ENCODE measurements at regions not wholly inside any gene's neighbourhood (a gene's known extent, or its start where the extent isn't known, plus 50 kb on each side); places are given as distances from the start of the nearest gene placed in this dataset.

GRCh38 chr6:151702851-151703658 lies 104.4 kb upstream of the ESR1 start:
- H3K4me1 ChIP-seq (replicated peaks; ENCODE audit: insufficient read depth), result peaks cover 15% of the 10 kb centered on the region
- TF ChIP-seq EZH2 (IDR thresholded peaks at IDR 0.05; ENCODE audit: low read depth), result no peak
- no peak for TF ChIP-seq CTCF (conservative IDR thresholded peaks at IDR 0.05)
- peak overlapping the region; percentile 23; the same call in 1 of the 2 replicates for H3K27ac ChIP-seq
- H3K36me3 ChIP-seq (ENCODE audit: low read depth), result no peaks in the 10 kb centered on the region
- H2AFZ ChIP-seq, result peak overlapping the region; percentile 47; the same call in 1 of the 2 replicates
- peaks cover 4% of the 10 kb centered on the region; the same call in 1 of the 2 replicates for H3F3A ChIP-seq (ENCODE audit: insufficient read depth, low read depth)
- no peak overlapping the region; the same call in 1 of the 2 replicates for H3K4me3 ChIP-seq
- DNase-seq, result peak; percentile 14 to 70
- no peaks in the 10 kb centered on the region for H3K9me3 ChIP-seq (ENCODE audit: insufficient read depth, low read depth)
- ChIA-PET POLR2A (ENCODE audit: unreplicated experiment) (interaction anchor here (0.7 kb wide), 1 partner anchor 34 kb away, joined by 5 read pairs; no protein-coding TSS in a partner anchor), CTCF (interaction anchor here (0.5 to 0.6 kb wide), 3 partner anchors 48 to 618 kb away, joined by 3 to 15 read pairs (median 4); no protein-coding TSS in a partner anchor)
- H3K79me2 ChIP-seq (ENCODE audit: low read depth), result no peaks in the 10 kb centered on the region
- no peaks in the 10 kb centered on the region for H4K20me1 ChIP-seq (ENCODE audit: insufficient read depth)
- peak overlapping the region; percentile 52 for H3K4me2 ChIP-seq
- intact Hi-C loops (cut with micrococcal nuclease; ENCODE audit: unreplicated experiment), result no loop called here
- BruUV-seq (replicated peaks), result no TSS peak
- no peaks in the 10 kb centered on the region for H3K9me2 ChIP-seq (ENCODE audit: insufficient read depth)
- H3K27me3 ChIP-seq (ENCODE audit: insufficient read depth, low read depth), result no peaks in the 10 kb centered on the region

- H3F3A ChIP-seq (ENCODE audit: insufficient read depth, low read depth), result peaks cover 4% of the 10 kb centered on the region; the same call in 1 of the 2 replicates
Measured at GRCh38 chr6:151704383-151704782, 103.1 kb upstream of the ESR1 start.

More at GRCh38 chr6:151704383-151704782, 103.1 kb upstream of the ESR1 start:
- intact Hi-C loops (cut with micrococcal nuclease; ENCODE audit: unreplicated experiment), result no loop called here
- Histone ChIP-seq H3K9me3 (ENCODE audit: insufficient read depth, low read depth) (no peaks in the 10 kb centered on the region), H3K79me2 (ENCODE audit: low read depth) (no peaks in the 10 kb centered on the region), H3K36me3 (ENCODE audit: low read depth) (no peaks in the 10 kb centered on the region), H2AFZ (no peak overlapping the region), H3K4me2 (no peak overlapping the region), H3K27me3 (ENCODE audit: insufficient read depth, low read depth) (no peaks in the 10 kb centered on the region), H3K27ac (no peak overlapping the region), H3K4me1 (replicated peaks; ENCODE audit: insufficient read depth) (peaks cover 15% of the 10 kb centered on the region), H3K9me2 (ENCODE audit: insufficient read depth) (no peaks in the 10 kb centered on the region), H3K4me3 (no peak overlapping the region), H4K20me1 (ENCODE audit: insufficient read depth) (no peaks in the 10 kb centered on the region)
- ChIA-PET CTCF (no interaction called here), POLR2A (ENCODE audit: unreplicated experiment) (no interaction called here)
- TF ChIP-seq EZH2 (IDR thresholded peaks at IDR 0.05; ENCODE audit: low read depth) (no peak), CTCF (conservative IDR thresholded peaks at IDR 0.05) (no peak)
- DNase-seq, result no peak
- no TSS peak for BruUV-seq (replicated peaks)

Measured in PC-9 (cell line).